Gastrocnemius medialis (tissue), 4 donors: ENCODE measurements at regions not wholly inside any gene's neighbourhood (a gene's known extent, or its start where the extent isn't known, plus 50 kb on each side); places are given as distances from the start of the nearest gene placed in this dataset.

Experiments
- ATAC-seq, 2 donors: fragments of 150-250 bp; one replicate each; pipeline ENCODE4 v1.9.1; 2016
- DNase-seq, 2 donors: peaks; one replicate each; pipeline ENCODE4 v3.0.0-alpha.2; 2019
- H3K27ac ChIP-seq, 4 donors: fragments of 200-600 bp; sonication (generic); 1 replicate in 1 of 4; 2 replicates in 3 of 4; pipeline ENCODE4 v1.5.1; 2016 to 2018; ENCODE audit warnings: mild to moderate bottlenecking in 2 of 4, moderate library complexity in 1 of 4
- H3K27me3 ChIP-seq, 3 donors: fragments of 200-600 bp; sonication (generic) in 2 of 3; 1 replicate in 1 of 3; 2 replicates in 2 of 3; pipeline versions ENCODE4 v1.5.1 to v1.6.0; 2016 to 2019; ENCODE audit warnings: mild to moderate bottlenecking in 1 of 3, moderate library complexity in 1 of 3
- H3K36me3 ChIP-seq, 2 donors: fragments of 200-600 bp; sonication (generic) in 1 of 2; one replicate each; pipeline ENCODE4 v1.5.1; 2017 to 2018
- H3K4me1 ChIP-seq, 2 donors: fragments of 200-600 bp; sonication (generic) in 1 of 2; one replicate each; pipeline ENCODE4 v1.5.1; 2016 to 2017; ENCODE audit warnings: mild to moderate bottlenecking in 2 of 2
- H3K4me3 ChIP-seq, 4 donors: fragments of 200-600 bp; sonication (generic) in 3 of 4; 1 replicate in 1 of 4; 2 replicates in 3 of 4; pipeline ENCODE4 v1.5.1; 2016 to 2019; ENCODE audit warnings: mild to moderate bottlenecking in 2 of 4
- H3K9me3 ChIP-seq, 3 donors: fragments of 200-600 bp; sonication (generic) in 2 of 3; 1 replicate in 1 of 3; 2 replicates in 2 of 3; pipeline ENCODE4 v1.5.1; 2016 to 2019
- POLR2A ChIP-seq, 2 donors: fragments of 450-650 bp; IDR thresholded peaks; one replicate each; pipeline ENCODE4 v1.6.1; 2017; ENCODE audit warnings: antibody characterized with exemption in 2 of 2, mild to moderate bottlenecking in 2 of 2, moderate library complexity in 2 of 2
- in situ Hi-C, 4 donors: fragments of 200-750 bp; cut with MboI; loops; one replicate each; pipeline versions ENCODE4 v1.15.0 to v1.8.0; 2017; ENCODE audit warnings: low sequenced_read_pairs in 4 of 4
- intact Hi-C: fragments of 100-400 bp; cut with DNase I; formaldehyde crosslinking; loops from one replicate; pipeline ENCODE4 v1.15.1; 2023; ENCODE audit warnings: low total_unique reads
- TF ChIP-seq, protein P1 (sequence below), 5 experiments: fragments of 450-650 bp in 3 of 5; fragments of 200-600 bp in 2 of 5; sonication (generic) in 2 of 5; IDR thresholded peaks in 4 of 5; conservative IDR thresholded peaks in 1 of 5; 1 replicate in 4 of 5; 2 replicates in 1 of 5; pipeline ENCODE4 v1.5.1; 2016 to 2019; ENCODE audit warnings: antibody characterized with exemption in 5 of 5, mild to moderate bottlenecking in 3 of 5, moderate library complexity in 3 of 5

- Histone ChIP-seq H3K27me3 (no peaks in the 10 kb centered on the region), H3K36me3 (no peaks in the 10 kb centered on the region), H3K4me3 (no peak overlapping the region), H3K27ac (no peak overlapping the region), H3K4me1 (no peaks in the 10 kb centered on the region), H3K9me3 (no peaks in the 10 kb centered on the region)
- TF ChIP-seq, protein P1, sequence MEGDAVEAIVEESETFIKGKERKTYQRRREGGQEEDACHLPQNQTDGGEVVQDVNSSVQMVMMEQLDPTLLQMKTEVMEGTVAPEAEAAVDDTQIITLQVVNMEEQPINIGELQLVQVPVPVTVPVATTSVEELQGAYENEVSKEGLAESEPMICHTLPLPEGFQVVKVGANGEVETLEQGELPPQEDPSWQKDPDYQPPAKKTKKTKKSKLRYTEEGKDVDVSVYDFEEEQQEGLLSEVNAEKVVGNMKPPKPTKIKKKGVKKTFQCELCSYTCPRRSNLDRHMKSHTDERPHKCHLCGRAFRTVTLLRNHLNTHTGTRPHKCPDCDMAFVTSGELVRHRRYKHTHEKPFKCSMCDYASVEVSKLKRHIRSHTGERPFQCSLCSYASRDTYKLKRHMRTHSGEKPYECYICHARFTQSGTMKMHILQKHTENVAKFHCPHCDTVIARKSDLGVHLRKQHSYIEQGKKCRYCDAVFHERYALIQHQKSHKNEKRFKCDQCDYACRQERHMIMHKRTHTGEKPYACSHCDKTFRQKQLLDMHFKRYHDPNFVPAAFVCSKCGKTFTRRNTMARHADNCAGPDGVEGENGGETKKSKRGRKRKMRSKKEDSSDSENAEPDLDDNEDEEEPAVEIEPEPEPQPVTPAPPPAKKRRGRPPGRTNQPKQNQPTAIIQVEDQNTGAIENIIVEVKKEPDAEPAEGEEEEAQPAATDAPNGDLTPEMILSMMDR (IDR thresholded peaks at IDR 0.05 in 4 of 5, conservative IDR thresholded peaks at IDR 0.05 in 1 of 5), result no peak
- ATAC-seq, result no peak
- intact Hi-C loops (no loop called here), in situ Hi-C loops (no loop called here)
- no peak for DNase-seq
Measured at GRCh38 chr5:147017191-147017590, 138.6 kb upstream of the PPP2R2B start.

GRCh38 chr5:147017621-147018020 lies 139.1 kb upstream of the PPP2R2B start:
- H3K9me3 ChIP-seq, result no peaks in the 10 kb centered on the region
- H3K27me3 ChIP-seq, result no peaks in the 10 kb centered on the region
- in situ Hi-C loops (no loop called here), intact Hi-C loops (no loop called here)
- no peaks in the 10 kb centered on the region for H3K36me3 ChIP-seq
- ATAC-seq (no peak), DNase-seq (no peak)
- no peak overlapping the region for H3K4me3 ChIP-seq
- H3K4me1 ChIP-seq, result no peaks in the 10 kb centered on the region
- no peak for TF ChIP-seq POLR2A (IDR thresholded peaks at IDR 0.05)
- TF ChIP-seq, protein P1 (IDR thresholded peaks at IDR 0.05 in 4 of 5, conservative IDR thresholded peaks at IDR 0.05 in 1 of 5), result no peak
- no peak overlapping the region for H3K27ac ChIP-seq

DNA sequence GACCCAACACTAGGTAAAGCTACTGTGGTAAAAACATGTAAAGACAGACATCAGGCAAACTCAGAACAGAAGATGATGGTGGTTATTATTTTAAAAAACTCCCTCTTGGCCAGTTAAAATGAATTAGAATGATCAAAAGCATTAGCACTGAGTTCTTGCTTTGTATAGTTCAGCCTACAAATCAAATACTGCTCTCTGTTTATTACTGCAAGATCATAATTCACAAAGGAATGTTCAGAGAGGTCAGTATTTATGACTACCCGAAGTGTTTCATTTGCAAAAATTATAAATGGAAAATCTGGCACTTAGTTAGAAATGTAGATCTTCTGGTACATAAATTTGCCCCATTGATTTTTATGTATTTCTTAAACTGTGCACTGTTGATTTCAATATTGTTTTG lies 140.3 kb upstream of the PPP2R2B start:
- intact Hi-C loops, result no loop called here
- Histone ChIP-seq H3K27ac (no peak overlapping the region), H3K36me3 (no peaks in the 10 kb centered on the region), H3K4me1 (no peaks in the 10 kb centered on the region), H3K9me3 (no peaks in the 10 kb centered on the region), H3K4me3 (no peak overlapping the region), H3K27me3 (no peaks in the 10 kb centered on the region)
- TF ChIP-seq, protein P1 (IDR thresholded peaks at IDR 0.05 in 4 of 5, conservative IDR thresholded peaks at IDR 0.05 in 1 of 5), result no peak
- TF ChIP-seq POLR2A (IDR thresholded peaks at IDR 0.05), result no peak
- DNase-seq (no peak), ATAC-seq (no peak)
- in situ Hi-C loops, result no loop called here

- no peaks in the 10 kb centered on the region for H3K4me1 ChIP-seq
- no peak for ATAC-seq
- intact Hi-C loops (no loop called here), in situ Hi-C loops (no loop called here)
- H3K9me3 ChIP-seq, result no peaks in the 10 kb centered on the region
- H3K4me3 ChIP-seq, result no peak overlapping the region
- no peaks in the 10 kb centered on the region for H3K36me3 ChIP-seq
- no peaks in the 10 kb centered on the region for H3K27me3 ChIP-seq
- H3K27ac ChIP-seq, result no peak overlapping the region
- TF ChIP-seq, protein P1 (IDR thresholded peaks at IDR 0.05 in 4 of 5, conservative IDR thresholded peaks at IDR 0.05 in 1 of 5), result no peak
- no peak for TF ChIP-seq POLR2A (IDR thresholded peaks at IDR 0.05)
- no peak for DNase-seq
Measured at GRCh38 chr5:147036691-147037245, 158.2 kb upstream of the PPP2R2B start.
